ENCODE measurements at regions not wholly inside any gene's neighbourhood (a gene's known extent, or its start where the extent isn't known, plus 50 kb on each side); places are given as distances from the start of the nearest gene placed in this dataset.

DNA sequence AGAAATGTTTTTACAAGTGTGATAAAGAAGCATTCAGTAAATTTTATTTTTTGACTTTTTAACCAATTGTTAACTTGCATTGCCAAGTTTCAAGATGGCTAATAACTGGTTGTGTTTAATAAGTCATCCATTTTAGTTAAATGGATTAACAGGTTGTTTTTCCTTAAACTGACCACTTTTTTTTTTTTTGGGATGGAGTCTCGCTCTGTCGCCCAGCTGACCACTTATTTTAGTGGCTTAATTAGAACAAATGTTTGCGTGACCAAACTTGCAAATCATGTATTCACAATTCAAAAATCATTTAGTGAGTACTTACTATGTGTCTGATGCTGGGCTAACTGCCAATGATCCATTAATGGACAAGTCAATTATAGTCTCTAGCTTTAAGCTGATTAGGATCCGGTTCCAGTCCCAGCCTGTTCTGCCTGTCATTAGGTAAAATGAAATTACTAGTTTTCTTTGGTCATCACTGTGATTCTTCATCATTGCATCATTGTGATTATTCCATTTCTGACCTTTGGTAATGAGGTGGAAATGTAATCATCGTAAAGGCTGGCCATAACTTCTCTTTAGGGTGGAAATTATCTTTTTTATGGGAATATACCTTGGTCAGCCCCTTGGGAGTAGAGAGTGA is 729.2 kb upstream of the MARCKS start:
- TF ChIP-seq, protein P1, sequence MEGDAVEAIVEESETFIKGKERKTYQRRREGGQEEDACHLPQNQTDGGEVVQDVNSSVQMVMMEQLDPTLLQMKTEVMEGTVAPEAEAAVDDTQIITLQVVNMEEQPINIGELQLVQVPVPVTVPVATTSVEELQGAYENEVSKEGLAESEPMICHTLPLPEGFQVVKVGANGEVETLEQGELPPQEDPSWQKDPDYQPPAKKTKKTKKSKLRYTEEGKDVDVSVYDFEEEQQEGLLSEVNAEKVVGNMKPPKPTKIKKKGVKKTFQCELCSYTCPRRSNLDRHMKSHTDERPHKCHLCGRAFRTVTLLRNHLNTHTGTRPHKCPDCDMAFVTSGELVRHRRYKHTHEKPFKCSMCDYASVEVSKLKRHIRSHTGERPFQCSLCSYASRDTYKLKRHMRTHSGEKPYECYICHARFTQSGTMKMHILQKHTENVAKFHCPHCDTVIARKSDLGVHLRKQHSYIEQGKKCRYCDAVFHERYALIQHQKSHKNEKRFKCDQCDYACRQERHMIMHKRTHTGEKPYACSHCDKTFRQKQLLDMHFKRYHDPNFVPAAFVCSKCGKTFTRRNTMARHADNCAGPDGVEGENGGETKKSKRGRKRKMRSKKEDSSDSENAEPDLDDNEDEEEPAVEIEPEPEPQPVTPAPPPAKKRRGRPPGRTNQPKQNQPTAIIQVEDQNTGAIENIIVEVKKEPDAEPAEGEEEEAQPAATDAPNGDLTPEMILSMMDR (IDR thresholded peaks at IDR 0.05; ENCODE audit: insufficient read depth, low read depth, low read length, missing control alignments): no peak
- DNase-seq (ENCODE audit: low read depth): no peak
- H3K4me3 ChIP-seq (ENCODE audit: low read depth, low read length): no peak overlapping the region

GRCh38 chr6:113128661-113129060 is 728.5 kb upstream of the MARCKS start:
- no peak overlapping the region for H3K4me3 ChIP-seq (ENCODE audit: low read depth, low read length)
- TF ChIP-seq, protein P1 (IDR thresholded peaks at IDR 0.05; ENCODE audit: insufficient read depth, low read depth, low read length, missing control alignments): no peak
- DNase-seq (ENCODE audit: low read depth): no peak

GRCh38 chr6:113129991-113130390 is 727.2 kb upstream of the MARCKS start:
- TF ChIP-seq, protein P1 (IDR thresholded peaks at IDR 0.05; ENCODE audit: insufficient read depth, low read depth, low read length, missing control alignments): no peak
- DNase-seq (ENCODE audit: low read depth): no peak
- H3K4me3 ChIP-seq (ENCODE audit: low read depth, low read length): no peak overlapping the region

- no peak for DNase-seq (ENCODE audit: low read depth)
- H3K4me3 ChIP-seq (ENCODE audit: low read depth, low read length): no peak overlapping the region
- TF ChIP-seq, protein P1 (IDR thresholded peaks at IDR 0.05; ENCODE audit: insufficient read depth, low read depth, low read length, missing control alignments): no peak
These were observed 719.7 kb upstream of the MARCKS start for GRCh38 chr6:113137426-113137825.

DNA sequence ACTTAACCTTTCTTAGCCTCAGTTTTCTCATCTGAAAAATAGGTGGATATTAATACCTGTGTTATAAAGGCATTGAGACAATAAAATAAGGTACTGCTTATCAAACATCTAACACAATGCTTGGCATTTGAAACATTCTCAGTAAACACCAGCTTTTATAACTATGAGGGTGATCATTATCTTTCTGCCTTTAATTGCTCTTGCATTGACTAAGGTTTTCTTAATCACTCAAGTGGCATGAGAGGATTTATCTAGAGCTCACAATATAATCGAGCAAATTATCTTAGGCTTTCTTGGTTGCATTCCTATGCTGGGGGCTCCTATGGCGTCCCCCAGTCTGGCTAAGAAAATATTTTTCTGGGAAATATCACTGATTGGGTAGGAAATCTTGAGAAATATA is 716.4 kb upstream of the MARCKS start:
- H3K4me3 ChIP-seq (ENCODE audit: low read depth, low read length): no peak overlapping the region
- no peak for DNase-seq (ENCODE audit: low read depth)
- TF ChIP-seq, protein P1 (IDR thresholded peaks at IDR 0.05; ENCODE audit: insufficient read depth, low read depth, low read length, missing control alignments): no peak

GRCh38 chr6:113141901-113142300 is 715.2 kb upstream of the MARCKS start:
- TF ChIP-seq, protein P1 (IDR thresholded peaks at IDR 0.05; ENCODE audit: insufficient read depth, low read depth, low read length, missing control alignments): no peak
- no peak for DNase-seq (ENCODE audit: low read depth)
- no peak overlapping the region for H3K4me3 ChIP-seq (ENCODE audit: low read depth, low read length)

GRCh38 chr6:113142671-113143174 is 714.4 kb upstream of the MARCKS start:
- no peak for DNase-seq (ENCODE audit: low read depth)
- H3K4me3 ChIP-seq (ENCODE audit: low read depth, low read length): no peak overlapping the region
- TF ChIP-seq, protein P1 (IDR thresholded peaks at IDR 0.05; ENCODE audit: insufficient read depth, low read depth, low read length, missing control alignments): no peak

Data from GM12865 (cell line).